ENCODE measurements at regions not wholly inside any gene's neighbourhood (a gene's known extent, or its start where the extent isn't known, plus 50 kb on each side); places are given as distances from the start of the nearest gene placed in this dataset.

DNA sequence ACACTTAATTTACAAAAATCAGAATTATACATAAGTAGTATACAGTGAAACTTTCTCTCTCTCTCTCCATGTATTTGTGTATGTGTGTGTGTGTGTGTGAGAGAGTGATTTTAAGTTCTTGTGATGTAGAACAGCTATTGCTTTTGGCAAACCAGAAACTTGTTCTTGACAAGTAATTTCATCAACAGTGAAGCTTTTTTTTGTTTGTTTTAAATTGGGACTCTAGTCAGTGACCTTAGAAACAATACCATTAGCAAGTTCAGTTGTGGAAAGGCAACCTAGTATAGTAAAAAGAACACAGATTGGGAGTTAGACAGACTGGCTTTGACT, 319.1 kb downstream of the PTEN start:
- peaks cover 0 to 2% (median 0%) of the 10 kb centered on the region in 4 experiments; a peak in 1 of 7 replicates for H3K4me1 ChIP-seq (replicated peaks in 1 of 4; ENCODE audit: control insufficient read depth in 3 of 4, insufficient read depth in 4 of 4, low read length in 3 of 4)
- no peak for FAIRE-seq
- no peaks in the 10 kb centered on the region for H3K36me3 ChIP-seq (ENCODE audit: control insufficient read depth in 2 of 4, insufficient read depth in 4 of 4, low read length in 3 of 4)
- H3K18ac ChIP-seq (ENCODE audit: extremely low read depth, low read length) = no peak overlapping the region
- H2BK5ac ChIP-seq (ENCODE audit: low read depth, low read length) = no peak overlapping the region
- no peak overlapping the region for H3K14ac ChIP-seq (ENCODE audit: insufficient read length)
- no peaks in the 10 kb centered on the region for H3K79me2 ChIP-seq (ENCODE audit: control insufficient read depth in 1 of 2, insufficient read depth in 2 of 2, low read length in 2 of 2)
- no peak overlapping the region for H4K91ac ChIP-seq (replicated peaks; ENCODE audit: insufficient read length, low read length)
- no peak for DNase-seq (ENCODE audit: low read depth in 1 of 2, low spot score in 2 of 2)
- no peak overlapping the region for H3K27ac ChIP-seq (ENCODE audit: low read depth, low read length)
- no peak overlapping the region for H3K4ac ChIP-seq (replicated peaks; ENCODE audit: insufficient read length, low read depth, low read length)
- H4K8ac ChIP-seq (ENCODE audit: extremely low read depth, insufficient read depth, low read length) = no peak overlapping the region
- H3K4me2 ChIP-seq (ENCODE audit: insufficient read depth in 1 of 2, low read depth in 2 of 2, low read length in 2 of 2) = no peak overlapping the region
- no peak overlapping the region for H3K23ac ChIP-seq (ENCODE audit: insufficient read length)
- H4K5ac ChIP-seq (ENCODE audit: insufficient read length, low read depth, low read length) = no peak overlapping the region
- no peak overlapping the region for H2BK15ac ChIP-seq (ENCODE audit: low read length)
- H2BK20ac ChIP-seq (ENCODE audit: low read length) = no peak overlapping the region
- ChIA-PET POLR2A (ENCODE audit: partially characterized antibody) (no interaction called here), CTCF (ENCODE audit: partially characterized antibody) (interaction anchor here (1.7 kb wide), 1 partner anchor 44 kb away, joined by 4 read pairs; no protein-coding TSS in a partner anchor)
- no peak overlapping the region for H2AFZ ChIP-seq (ENCODE audit: low read length)
- no peaks in the 10 kb centered on the region for H3K79me1 ChIP-seq (ENCODE audit: low read depth, low read length)
- H2BK120ac ChIP-seq (replicated peaks; ENCODE audit: low read depth, low read length) = no peak overlapping the region
- H3K23me2 ChIP-seq (ENCODE audit: low read depth, low read length) = no peaks in the 10 kb centered on the region
- no peaks in the 10 kb centered on the region for H4K20me1 ChIP-seq (replicated peaks in 1 of 2; ENCODE audit: control insufficient read depth in 1 of 2, insufficient read depth in 2 of 2, low read length in 2 of 2)
- no peaks in the 10 kb centered on the region for H3K9me3 ChIP-seq (ENCODE audit: insufficient read depth in 2 of 2, low read depth in 1 of 2, low read length in 1 of 2)
- H2BK12ac ChIP-seq (ENCODE audit: low read depth, low read length) = no peak overlapping the region
- no peak overlapping the region for H3K4me3 ChIP-seq (ENCODE audit: extremely low read depth in 1 of 4, insufficient read depth in 2 of 4, low read depth in 3 of 4, low read length in 4 of 4)
- no peak overlapping the region for H3K56ac ChIP-seq (replicated peaks; ENCODE audit: insufficient read length, low read depth, low read length)
- no peak overlapping the region for H2AK5ac ChIP-seq (ENCODE audit: low read depth, low read length)
- H3K27me3 ChIP-seq (replicated peaks in 1 of 4; ENCODE audit: control insufficient read depth in 3 of 4, extremely low read depth in 1 of 4, insufficient read depth in 3 of 4, low read length in 3 of 4) = no peaks in the 10 kb centered on the region
- no peak overlapping the region for H3K9ac ChIP-seq (replicated peaks in 1 of 4; ENCODE audit: extremely low read depth in 1 of 4, low read depth in 3 of 4, low read length in 3 of 4)
- TF ChIP-seq TEAD4 (IDR thresholded peaks at IDR 0.05; ENCODE audit: low read depth, low read length) (no peak), TCF12 (IDR thresholded peaks at IDR 0.05; ENCODE audit: low read depth, low read length) (no peak), GTF2F1 (IDR thresholded peaks at IDR 0.05; ENCODE audit: borderline replicate concordance, low read depth, low read length) (no peak), FOSL1 (IDR thresholded peaks at IDR 0.05; ENCODE audit: insufficient read depth, low read depth, low read length) (no peak), JUND (IDR thresholded peaks at IDR 0.05; ENCODE audit: low read length) (no peak), RXRA (IDR thresholded peaks at IDR 0.05; ENCODE audit: insufficient read depth, low read depth, low read length) (no peak)

Measured in H1 (cell line).